Activated CD4-positive, alpha-beta T cell treated with anti-CD3 and anti-CD28 coated beads, Interleukin-2, Interleukin-4, amounts not matched to agents 100 ng/mL and 50 ng/mL, durations not matched to agents 16 hours and 8 hours (primary cell): ENCODE measurements at regions not wholly inside any gene's neighbourhood (a gene's known extent, or its start where the extent isn't known, plus 50 kb on each side); places are given as distances from the start of the nearest gene placed in this dataset.

Source experiments
- DNase-seq: peaks from one replicate; pipeline ENCODE4 v3.0.0-alpha.2; 2020; ENCODE audit warnings: low spot score

GRCh38 chr14:61226015-61226654 lies 55.0 kb downstream of the TMEM30B start:
- DNase-seq: no peak

GRCh38 chr14:61225344-61225743 lies 55.8 kb downstream of the TMEM30B start:
- DNase-seq: no peak

- no peak for DNase-seq
These were observed 57.6 kb downstream of the TMEM30B start for GRCh38 chr14:61223552-61223951.

DNA sequence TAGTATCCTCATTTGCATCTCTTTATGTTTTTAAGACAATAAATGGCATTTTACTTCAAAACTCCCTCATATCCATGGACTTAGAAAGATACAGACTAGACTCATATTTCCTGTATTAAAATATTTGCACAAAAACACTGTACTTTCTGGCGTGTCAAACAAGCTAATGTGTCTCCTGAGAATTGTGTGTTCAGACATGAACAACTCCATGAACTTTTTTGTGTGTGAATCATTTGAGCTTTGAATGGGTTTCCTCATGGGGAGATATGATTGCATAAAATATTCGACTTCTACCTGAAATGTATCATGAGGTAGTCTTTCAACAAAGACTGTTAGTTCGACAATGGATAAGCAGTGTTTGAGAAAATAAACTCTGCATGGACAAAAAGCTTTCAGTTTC lies 58.8 kb downstream of the TMEM30B start:
- DNase-seq: no peak

DNA sequence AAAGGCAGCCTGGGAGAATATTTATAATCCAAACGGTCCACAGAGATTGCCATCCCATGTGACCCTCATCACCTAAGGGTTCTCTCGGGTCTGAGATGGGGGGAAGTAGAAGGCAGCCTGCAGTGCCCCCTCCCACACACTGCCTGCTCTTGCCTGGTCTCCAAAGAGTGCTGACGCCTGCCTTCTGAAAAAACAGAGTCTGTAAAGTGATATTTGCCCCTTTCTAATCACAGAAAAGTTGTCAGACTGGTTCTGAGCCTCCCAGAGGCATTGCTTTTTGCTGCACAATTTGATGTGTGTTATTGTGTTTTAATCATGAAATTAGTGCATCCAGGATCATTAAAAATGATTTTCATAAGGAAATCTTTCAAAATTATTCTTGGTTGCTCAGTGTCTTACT lies 59.2 kb downstream of the TMEM30B start:
- no peak for DNase-seq

DNA sequence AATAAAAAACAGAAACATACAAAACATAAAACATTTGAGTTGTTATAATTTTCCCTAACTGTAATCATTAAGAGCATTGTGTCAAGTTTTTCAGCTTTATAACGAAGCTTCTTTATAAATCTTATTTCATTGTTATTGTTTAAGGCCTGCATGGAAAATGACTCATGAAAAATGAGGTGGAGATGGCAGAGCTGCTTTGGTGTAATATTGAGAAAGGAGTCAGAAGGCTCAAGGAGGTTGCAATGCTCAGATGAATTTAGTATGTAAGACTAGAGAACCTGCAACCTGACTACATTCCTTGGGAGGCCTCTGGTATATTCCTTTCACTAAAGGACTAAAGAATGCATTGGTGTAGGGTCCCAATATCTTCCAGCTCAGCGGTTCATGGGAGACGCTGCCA lies 61.5 kb downstream of the TMEM30B start:
- no peak for DNase-seq

- DNase-seq: no peak
These were observed 61.9 kb downstream of the TMEM30B start for GRCh38 chr14:61219256-61219655.

DNA sequence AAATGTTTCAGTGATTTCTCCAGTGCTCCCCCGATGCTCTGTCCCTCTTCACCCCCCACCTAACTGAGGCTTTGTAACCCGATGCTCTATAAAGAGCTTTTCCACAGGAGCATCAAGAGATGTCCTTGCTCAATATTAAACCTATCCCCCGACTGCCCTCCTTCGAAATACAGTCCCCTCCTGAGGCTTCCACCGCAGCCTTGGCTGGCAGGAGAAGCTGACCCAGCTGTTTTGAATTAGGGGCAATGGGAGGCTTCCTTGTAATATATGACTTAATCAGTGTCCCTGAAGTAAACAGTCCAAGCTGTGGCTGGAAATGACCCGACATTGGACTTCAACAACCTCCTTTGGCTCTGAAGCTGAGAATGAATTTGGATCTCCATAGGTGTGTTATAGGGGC lies 62.4 kb downstream of the TMEM30B start:
- no peak for DNase-seq

DNA sequence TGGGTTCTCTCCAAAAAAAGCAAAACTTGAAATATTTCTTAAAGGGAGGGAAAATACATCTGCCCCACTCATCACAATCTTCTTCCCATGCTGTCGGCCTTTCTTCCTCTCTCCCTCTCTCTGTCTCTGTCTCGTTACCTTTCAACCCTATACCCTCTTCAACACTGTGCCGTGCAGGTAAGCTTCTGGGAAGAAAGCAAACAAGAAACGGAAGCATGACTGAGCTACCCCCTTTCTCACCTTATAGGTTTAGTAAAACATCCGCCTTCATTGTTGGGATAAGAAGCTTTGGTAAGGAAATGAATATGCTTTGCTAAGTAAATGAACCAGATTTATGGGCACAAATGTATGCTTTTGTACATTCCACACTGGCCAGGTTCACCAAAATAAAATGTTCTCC lies 63.0 kb downstream of the TMEM30B start:
- no peak for DNase-seq

DNA sequence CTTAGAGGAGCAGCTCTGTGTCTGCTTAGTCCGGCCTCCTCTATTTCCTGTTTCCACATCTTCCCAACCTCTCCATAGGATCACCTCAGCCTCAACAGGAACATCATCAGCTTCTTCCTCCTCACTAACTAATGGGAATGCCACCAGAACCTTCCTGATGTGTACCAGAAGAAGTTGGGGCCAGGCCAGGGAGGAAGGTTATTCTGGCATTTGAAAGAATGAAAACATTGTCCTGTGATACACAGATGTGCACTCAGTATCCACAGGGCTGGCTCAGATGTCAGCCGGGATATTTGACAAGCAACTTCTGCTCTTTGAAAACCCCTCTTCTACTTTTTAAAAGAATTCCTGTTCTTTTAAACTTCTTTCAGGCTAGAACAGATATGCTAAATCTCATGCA lies 63.6 kb downstream of the TMEM30B start:
- no peak for DNase-seq

DNA sequence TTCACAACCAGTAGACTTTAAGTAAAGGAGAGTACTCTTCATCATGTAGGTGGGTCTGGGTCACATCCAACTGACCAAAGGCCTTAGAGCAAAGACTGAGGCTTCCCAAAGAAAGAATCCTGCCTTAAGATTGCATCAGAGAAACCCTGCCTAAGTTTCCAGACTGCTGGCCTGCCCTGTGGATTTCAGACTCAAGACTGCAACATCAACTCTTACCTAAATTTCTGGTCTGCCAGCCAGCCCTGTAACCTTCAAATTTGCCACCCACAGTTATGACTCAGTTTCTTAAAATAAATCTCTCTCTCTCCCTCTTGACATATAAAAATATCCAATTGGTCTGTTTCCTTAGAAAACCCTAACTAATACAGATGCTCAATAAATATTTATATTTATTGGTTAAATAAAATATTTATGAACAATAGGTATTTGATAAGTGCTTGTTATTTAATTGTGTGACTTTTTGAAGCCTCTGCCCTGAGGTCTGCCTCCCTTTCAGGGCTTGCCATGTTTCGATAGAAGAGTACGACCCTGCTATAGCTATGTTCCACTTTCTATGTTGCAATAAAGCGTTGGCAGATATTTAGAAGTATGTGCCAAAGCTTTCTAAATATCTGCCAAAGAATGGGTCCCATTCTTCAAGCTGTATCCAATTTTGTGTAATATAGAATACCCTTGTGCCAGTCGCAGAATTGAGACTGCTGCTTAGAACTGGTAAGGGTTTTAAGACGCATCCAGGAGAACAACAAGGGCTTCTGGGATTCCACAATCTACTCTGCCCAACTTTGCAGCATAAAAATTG lies 65.7 kb downstream of the TMEM30B start:
- DNase-seq: no peak

- no peak for DNase-seq
These were observed 67.2 kb downstream of the TMEM30B start for GRCh38 chr14:61213920-61214319.

DNA sequence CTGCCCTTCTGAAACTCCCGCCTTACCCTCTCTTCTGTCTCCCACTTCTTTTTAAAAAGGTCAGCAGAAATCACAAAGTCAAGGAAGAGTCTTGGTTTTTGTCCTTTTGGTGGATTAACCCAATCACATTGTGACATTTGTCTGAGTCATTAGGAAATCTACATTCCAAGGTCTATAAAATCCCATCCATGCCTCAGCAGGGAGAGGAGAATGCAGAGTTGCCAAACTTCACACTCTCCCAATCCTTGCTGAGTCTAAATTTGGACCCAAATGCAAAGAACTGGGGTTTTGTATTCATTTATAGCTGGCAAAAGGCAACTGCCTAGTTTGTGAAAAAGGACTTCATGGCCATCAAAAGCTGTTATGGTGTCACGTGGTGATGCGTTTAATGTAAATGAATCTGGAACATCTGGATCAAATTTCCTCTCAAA lies 67.9 kb downstream of the TMEM30B start:
- no peak for DNase-seq

GRCh38 chr14:61212546-61212945 lies 68.6 kb downstream of the TMEM30B start:
- DNase-seq: no peak

DNA sequence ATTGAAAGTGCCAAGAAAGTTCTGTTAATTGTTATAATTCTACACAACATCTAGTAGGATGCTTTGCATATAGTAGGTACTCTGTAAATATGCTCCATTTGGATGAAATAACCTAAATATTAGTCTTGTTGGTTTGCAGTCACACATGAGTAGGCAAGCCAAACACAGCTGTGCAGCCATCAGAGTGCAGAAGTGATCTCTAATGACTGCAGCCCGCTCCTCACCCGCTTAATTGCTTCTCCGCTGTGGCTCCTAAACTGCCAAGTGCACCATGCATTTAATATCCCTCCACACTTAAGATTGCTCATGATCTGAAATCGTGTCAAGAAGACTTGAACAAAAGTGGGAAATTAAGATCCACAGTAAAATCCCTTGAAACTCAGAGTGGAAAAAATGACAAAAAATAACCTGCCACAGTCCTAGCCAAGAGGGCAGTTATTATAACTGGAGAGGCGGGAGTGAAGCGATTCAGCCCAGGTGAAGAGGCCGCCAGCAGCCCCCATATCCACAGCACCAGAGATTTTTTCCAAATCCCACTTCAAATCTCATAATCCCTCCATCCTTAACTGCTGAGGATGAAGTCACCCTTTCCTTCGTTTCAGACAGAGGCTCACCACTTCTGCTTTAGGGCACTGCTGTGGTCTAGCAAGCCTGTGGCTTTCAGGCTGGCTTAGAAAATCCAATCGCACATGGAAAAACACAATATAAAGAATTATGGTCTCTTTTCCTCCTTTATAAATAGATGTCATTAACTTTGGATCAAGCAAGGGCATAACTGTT lies 69.5 kb downstream of the TMEM30B start:
- no peak for DNase-seq

DNA sequence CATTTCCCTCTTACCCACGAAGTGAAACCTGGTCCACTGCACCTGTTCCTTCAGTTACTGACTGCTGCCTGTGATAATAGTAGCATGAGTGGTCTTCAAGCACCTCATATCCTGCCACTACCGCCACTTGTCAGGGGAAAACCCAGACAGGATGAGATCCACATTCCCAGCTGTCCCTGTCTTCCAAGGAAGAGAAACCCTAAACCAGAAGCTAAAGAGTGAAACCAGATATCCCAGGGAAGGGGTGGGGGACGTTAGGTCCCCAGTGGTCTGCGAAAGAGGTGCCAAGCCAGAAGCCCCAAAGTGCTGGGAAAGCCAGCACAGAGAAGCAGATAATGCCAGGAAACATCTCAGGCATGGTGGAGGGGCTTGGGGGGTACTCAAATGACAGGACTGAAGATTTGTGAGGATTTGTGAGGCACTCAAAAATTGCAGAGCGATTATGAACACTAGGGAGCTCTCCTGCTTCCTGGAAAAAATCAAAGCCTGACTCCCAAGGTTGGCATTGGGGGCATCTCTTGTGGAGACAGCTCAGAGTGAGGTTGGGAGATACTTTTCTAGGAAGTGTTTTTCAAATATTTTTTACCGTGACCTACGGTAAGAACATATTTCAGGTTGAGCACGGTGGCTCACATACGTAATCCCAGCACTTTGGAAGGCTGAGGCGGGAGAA lies 77.9 kb downstream of the TMEM30B start:
- DNase-seq: no peak

GRCh38 chr14:61202124-61202523 lies 79.0 kb downstream of the TMEM30B start:
- no peak for DNase-seq

GRCh38 chr14:61201171-61201570 lies 80.0 kb downstream of the TMEM30B start:
- no peak for DNase-seq

DNA sequence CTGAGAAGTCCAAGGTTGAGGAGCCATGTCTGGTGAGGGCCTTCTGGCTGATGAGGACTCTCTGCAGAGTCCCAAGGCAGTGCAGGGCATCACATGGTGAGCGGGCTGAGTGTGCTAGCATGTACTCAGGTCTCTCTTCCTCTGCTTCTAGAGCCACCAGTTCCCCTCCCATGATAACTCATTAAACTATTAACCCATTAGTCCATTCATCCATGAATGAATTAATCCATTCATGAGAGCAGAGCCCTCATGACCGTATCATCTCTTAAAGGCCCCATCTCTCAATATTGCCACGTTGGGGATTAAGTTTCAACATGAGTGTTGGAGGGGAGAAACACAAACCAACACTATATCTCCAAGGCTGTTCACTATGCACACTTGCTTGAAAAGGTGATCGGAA lies 83.7 kb downstream of the TMEM30B start:
- DNase-seq: no peak

GRCh38 chr14:61196792-61197191 lies 84.3 kb downstream of the TMEM30B start:
- DNase-seq: no peak

- DNase-seq: no peak
These were observed 85.1 kb downstream of the TMEM30B start for GRCh38 chr14:61196034-61196433.

DNA sequence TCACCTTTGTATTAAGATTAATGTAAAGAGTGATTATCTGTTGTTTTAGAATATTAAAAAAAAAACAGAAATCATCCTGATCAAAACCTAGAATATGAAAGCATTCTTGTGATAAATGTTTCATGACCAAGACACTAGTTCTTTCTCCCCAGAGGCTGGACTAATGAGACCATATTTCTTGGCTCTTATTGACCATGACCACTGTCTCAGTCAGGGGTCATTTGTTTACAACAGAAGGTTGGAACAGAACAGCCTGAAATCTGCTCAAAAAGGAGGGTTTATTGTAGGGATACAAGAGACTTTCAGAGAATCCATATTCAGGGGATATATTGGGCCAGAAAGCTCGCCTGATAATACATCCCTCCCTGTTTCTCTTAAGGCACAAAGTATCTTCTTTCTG lies 87.7 kb downstream of the TMEM30B start:
- no peak for DNase-seq
